ENCODE measurements at regions not wholly inside any gene's neighbourhood (a gene's known extent, or its start where the extent isn't known, plus 50 kb on each side); places are given as distances from the start of the nearest gene placed in this dataset.

DNA sequence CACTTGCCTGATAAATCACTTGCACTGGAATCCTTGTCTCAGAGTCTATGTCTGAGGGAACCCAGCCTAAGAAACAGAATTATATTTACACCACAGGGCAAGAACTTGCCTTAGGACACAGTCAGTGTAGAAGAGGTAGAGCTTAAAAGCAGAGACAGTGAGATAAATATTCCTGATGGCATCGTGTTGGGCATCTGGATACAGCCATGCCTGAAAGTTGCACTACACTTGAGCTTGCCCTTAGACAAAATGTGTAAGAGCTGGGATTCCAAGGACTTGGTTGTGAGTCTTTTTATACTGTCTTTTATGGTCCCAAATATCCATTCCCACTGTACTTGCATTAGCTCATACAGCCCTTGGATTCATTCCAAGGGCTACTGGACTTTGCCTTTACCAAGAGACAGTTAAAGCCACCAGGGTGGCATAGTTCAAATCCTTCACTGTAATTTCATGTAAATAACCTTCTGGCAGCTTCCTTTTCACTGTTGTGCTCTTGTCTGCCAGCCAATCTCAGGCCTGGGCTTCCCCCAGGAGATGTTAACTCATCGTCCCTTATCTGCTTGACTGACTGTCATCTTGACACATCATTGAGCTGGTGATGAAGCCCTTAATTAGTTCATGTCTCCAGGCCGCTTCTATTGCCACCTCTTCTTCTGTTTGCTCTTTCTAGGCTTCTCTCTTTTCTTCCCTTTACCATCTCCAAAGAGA lies 577.9 kb upstream of the TBX3 start:
- peak; percentile 77 for TF ChIP-seq GATA2 (IDR thresholded peaks at IDR 0.05; ENCODE audit: low read depth, low read length)
- TF ChIP-seq GATA3 (IDR thresholded peaks at IDR 0.05; ENCODE audit: low read depth, low read length), result no peak
